SK-N-SH treated with all-trans-retinoic acid at 6 μM for 48 hours (cell line): ENCODE measurements at regions not wholly inside any gene's neighbourhood (a gene's known extent, or its start where the extent isn't known, plus 50 kb on each side); places are given as distances from the start of the nearest gene placed in this dataset.
A peak's percentile ranks its signal among the peaks of the same experiment; 100 is the strongest.

Experiments used
- ATAC-seq: fragments of 200-7000 bp; cut with Tn5 transposase; 3 replicates; pipeline ENCODE4 v1.9.1; 2020; ENCODE audit warnings: mild to moderate bottlenecking, moderate library complexity
- ARNTL ChIP-seq: fragments of 450-650 bp; formaldehyde crosslinking; IDR thresholded peaks from 2 replicates; pipeline ENCODE4 v1.5.0; 2020; ENCODE audit warnings: low read depth, mild to moderate bottlenecking, moderate library complexity, borderline replicate concordance
- BACH2 ChIP-seq: fragments of 250-450 bp; sonication (Bioruptor Pico); IDR thresholded peaks from 2 replicates; pipeline ENCODE4 v1.9.0; 2021; ENCODE audit warnings: mild to moderate bottlenecking, borderline replicate concordance
- CSRNP3 ChIP-seq: fragments of 250-450 bp; sonication (Bioruptor Pico); IDR thresholded peaks from 2 replicates; pipeline ENCODE4 v1.5.1; 2021; ENCODE audit warnings: mild to moderate bottlenecking, moderate library complexity
- ESRRG ChIP-seq: fragments of 250-450 bp; sonication (Bioruptor Pico); IDR thresholded peaks from 2 replicates; pipeline ENCODE4 v1.6.1; 2021; ENCODE audit warnings: mild to moderate bottlenecking
- GLIS3 ChIP-seq: fragments of 250-450 bp; sonication (Bioruptor Pico); IDR thresholded peaks from 2 replicates; pipeline ENCODE4 v1.5.0; 2020; ENCODE audit warnings: mild to moderate bottlenecking, moderate library complexity
- ISL1 ChIP-seq: fragments of 250-450 bp; sonication (Bioruptor Pico); IDR thresholded peaks from 2 replicates; pipeline ENCODE4 v2.1.2; 2022; ENCODE audit warnings: mild to moderate bottlenecking, moderate library complexity
- OSR1 ChIP-seq: fragments of 250-450 bp; sonication (Bioruptor Pico); IDR thresholded peaks from 2 replicates; pipeline ENCODE4 v1.8.0; 2022; ENCODE audit warnings: moderate library complexity, mild to moderate bottlenecking, inconsistent platforms
- PATZ1 ChIP-seq: fragments of 250-450 bp; sonication (Bioruptor Pico); IDR thresholded peaks from 2 replicates; pipeline ENCODE4 v1.8.0; 2020; ENCODE audit warnings: mild to moderate bottlenecking, moderate library complexity, borderline replicate concordance
- RARB ChIP-seq: fragments of 250-450 bp; sonication (Bioruptor Pico); IDR thresholded peaks from 2 replicates; pipeline ENCODE4 v1.8.0; 2021; ENCODE audit warnings: mild to moderate bottlenecking, moderate library complexity
- TCF4 ChIP-seq: fragments of 250-450 bp; sonication (Bioruptor Pico); IDR thresholded peaks from 2 replicates; pipeline ENCODE4 v1.8.0; 2021; ENCODE audit warnings: mild to moderate bottlenecking, moderate library complexity, borderline replicate concordance
- TOX ChIP-seq: fragments of 250-450 bp; sonication (Bioruptor Pico); IDR thresholded peaks from 2 replicates; pipeline ENCODE4 v1.8.0; 2021; ENCODE audit warnings: mild to moderate bottlenecking, moderate library complexity, borderline replicate concordance
- ZC3H10 ChIP-seq: fragments of 250-450 bp; sonication (Bioruptor Pico); IDR thresholded peaks from 2 replicates; pipeline ENCODE4 v1.5.1; 2021; ENCODE audit warnings: mild to moderate bottlenecking, moderate library complexity
- ZFP3 ChIP-seq: fragments of 250-450 bp; sonication (Bioruptor Pico); IDR thresholded peaks from 2 replicates; pipeline ENCODE4 v1.5.0; 2020; ENCODE audit warnings: mild to moderate bottlenecking, moderate library complexity
- ZFP30 ChIP-seq: fragments of 450-650 bp; formaldehyde crosslinking; IDR thresholded peaks from 2 replicates; pipeline ENCODE4 v1.5.0; 2022; ENCODE audit warnings: mild to moderate bottlenecking, moderate library complexity
- ZNF565 ChIP-seq: fragments of 450-650 bp; formaldehyde crosslinking; conservative IDR thresholded peaks from 2 replicates; pipeline ENCODE4 v1.5.0; 2020; ENCODE audit warnings: low read depth, mild to moderate bottlenecking, moderate library complexity
- ZNF70 ChIP-seq: fragments of 450-650 bp; formaldehyde crosslinking; IDR thresholded peaks from 2 replicates; pipeline ENCODE4 v1.5.0; 2020; ENCODE audit warnings: mild to moderate bottlenecking, moderate library complexity
- ZNF8 ChIP-seq: fragments of 450-650 bp; formaldehyde crosslinking; IDR thresholded peaks from 2 replicates; pipeline ENCODE4 v1.5.0; 2020; ENCODE audit warnings: mild to moderate bottlenecking, moderate library complexity
- TF ChIP-seq, protein P1 (sequence below): fragments of 250-450 bp; sonication (Bioruptor Pico); IDR thresholded peaks from 2 replicates; pipeline ENCODE4 v1.8.0; 2021; ENCODE audit warnings: low read depth, mild to moderate bottlenecking, moderate library complexity, borderline replicate concordance
- TF ChIP-seq, protein P2 (sequence below): fragments of 250-450 bp; sonication (Bioruptor Pico); IDR thresholded peaks from 2 replicates; pipeline ENCODE4 v1.5.0; 2020; ENCODE audit warnings: mild to moderate bottlenecking, moderate library complexity
- TF ChIP-seq, protein P3 (sequence below): fragments of 250-450 bp; sonication (Bioruptor Pico); IDR thresholded peaks from 2 replicates; pipeline ENCODE4 v1.5.1; 2020; ENCODE audit warnings: low read depth, mild to moderate bottlenecking, moderate library complexity

DNA sequence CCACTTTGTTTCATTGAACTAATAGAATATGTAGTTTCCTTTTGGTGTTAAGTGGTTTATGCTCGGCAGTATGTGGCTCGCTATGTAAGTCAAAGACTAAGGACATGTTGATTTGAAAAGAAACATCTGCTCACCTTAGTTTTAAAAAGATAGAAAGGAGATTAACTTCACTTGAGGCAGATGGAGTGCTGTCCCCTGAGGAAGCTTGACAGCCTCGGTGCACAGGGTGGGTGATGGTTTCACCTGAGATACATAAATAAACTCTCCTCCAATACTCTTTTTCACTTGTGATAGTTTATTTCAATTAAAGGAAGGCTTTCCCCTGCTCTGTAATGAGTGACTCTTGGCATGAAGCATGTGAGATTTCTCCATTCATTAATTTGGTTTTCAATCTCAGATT is 70.8 kb upstream of the FMN2 start (continued):
- TF ChIP-seq, protein P1, sequence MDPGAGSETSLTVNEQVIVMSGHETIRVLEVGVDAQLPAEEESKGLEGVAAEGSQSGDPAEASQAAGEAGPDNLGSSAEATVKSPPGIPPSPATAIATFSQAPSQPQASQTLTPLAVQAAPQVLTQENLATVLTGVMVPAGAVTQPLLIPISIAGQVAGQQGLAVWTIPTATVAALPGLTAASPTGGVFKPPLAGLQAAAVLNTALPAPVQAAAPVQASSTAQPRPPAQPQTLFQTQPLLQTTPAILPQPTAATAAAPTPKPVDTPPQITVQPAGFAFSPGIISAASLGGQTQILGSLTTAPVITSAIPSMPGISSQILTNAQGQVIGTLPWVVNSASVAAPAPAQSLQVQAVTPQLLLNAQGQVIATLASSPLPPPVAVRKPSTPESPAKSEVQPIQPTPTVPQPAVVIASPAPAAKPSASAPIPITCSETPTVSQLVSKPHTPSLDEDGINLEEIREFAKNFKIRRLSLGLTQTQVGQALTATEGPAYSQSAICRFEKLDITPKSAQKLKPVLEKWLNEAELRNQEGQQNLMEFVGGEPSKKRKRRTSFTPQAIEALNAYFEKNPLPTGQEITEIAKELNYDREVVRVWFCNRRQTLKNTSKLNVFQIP = no peak

- ATAC-seq = no peak
- TF ChIP-seq ZFP30 = no peak
- TF ChIP-seq, protein P1 = no peak
- TF ChIP-seq CSRNP3 (CRISPR knock-in tag) = no peak
- no peak for TF ChIP-seq OSR1
- no peak for TF ChIP-seq ARNTL (CRISPR knock-in tag)
- TF ChIP-seq, protein P2, sequence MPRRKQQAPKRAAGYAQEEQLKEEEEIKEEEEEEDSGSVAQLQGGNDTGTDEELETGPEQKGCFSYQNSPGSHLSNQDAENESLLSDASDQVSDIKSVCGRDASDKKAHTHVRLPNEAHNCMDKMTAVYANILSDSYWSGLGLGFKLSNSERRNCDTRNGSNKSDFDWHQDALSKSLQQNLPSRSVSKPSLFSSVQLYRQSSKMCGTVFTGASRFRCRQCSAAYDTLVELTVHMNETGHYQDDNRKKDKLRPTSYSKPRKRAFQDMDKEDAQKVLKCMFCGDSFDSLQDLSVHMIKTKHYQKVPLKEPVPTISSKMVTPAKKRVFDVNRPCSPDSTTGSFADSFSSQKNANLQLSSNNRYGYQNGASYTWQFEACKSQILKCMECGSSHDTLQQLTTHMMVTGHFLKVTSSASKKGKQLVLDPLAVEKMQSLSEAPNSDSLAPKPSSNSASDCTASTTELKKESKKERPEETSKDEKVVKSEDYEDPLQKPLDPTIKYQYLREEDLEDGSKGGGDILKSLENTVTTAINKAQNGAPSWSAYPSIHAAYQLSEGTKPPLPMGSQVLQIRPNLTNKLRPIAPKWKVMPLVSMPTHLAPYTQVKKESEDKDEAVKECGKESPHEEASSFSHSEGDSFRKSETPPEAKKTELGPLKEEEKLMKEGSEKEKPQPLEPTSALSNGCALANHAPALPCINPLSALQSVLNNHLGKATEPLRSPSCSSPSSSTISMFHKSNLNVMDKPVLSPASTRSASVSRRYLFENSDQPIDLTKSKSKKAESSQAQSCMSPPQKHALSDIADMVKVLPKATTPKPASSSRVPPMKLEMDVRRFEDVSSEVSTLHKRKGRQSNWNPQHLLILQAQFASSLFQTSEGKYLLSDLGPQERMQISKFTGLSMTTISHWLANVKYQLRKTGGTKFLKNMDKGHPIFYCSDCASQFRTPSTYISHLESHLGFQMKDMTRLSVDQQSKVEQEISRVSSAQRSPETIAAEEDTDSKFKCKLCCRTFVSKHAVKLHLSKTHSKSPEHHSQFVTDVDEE (CRISPR knock-in tag) = no peak
- TF ChIP-seq GLIS3 (CRISPR knock-in tag) = no peak
- no peak for TF ChIP-seq ZFP3 (CRISPR knock-in tag)
- no peak for TF ChIP-seq TOX (CRISPR knock-in tag)
- TF ChIP-seq ZNF8 = no peak
- TF ChIP-seq TCF4 (CRISPR knock-in tag) = no peak
- TF ChIP-seq ZNF565 = no peak
- no peak for TF ChIP-seq PATZ1
- TF ChIP-seq, protein P3, sequence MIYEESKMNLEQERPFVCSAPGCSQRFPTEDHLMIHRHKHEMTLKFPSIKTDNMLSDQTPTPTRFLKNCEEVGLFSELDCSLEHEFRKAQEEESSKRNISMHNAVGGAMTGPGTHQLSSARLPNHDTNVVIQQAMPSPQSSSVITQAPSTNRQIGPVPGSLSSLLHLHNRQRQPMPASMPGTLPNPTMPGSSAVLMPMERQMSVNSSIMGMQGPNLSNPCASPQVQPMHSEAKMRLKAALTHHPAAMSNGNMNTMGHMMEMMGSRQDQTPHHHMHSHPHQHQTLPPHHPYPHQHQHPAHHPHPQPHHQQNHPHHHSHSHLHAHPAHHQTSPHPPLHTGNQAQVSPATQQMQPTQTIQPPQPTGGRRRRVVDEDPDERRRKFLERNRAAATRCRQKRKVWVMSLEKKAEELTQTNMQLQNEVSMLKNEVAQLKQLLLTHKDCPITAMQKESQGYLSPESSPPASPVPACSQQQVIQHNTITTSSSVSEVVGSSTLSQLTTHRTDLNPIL (CRISPR knock-in tag) = no peak
- no peak for TF ChIP-seq ZNF70
- TF ChIP-seq ESRRG = no peak
Observed at GRCh38 chr1:240021709-240022108, 70.0 kb upstream of the FMN2 start.

DNA sequence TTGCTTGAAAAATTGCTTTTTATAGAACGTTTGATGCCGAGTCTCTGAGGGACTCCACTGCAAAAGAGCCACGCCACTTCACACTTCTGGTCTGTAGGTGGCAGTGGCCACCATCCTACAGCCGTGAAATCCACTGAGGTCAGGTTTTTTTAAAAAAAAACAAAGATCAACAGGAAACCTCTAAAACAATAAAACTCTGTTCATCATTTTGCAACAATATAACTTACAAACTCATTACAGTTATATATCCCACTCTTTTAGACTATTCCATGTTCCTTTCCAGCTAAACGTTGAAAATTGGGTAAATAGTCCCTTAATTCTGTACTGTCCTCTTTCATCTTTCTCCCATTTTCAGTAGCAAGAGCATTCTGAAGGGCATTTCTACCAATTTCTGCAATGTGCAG is 64.6 kb upstream of the FMN2 start:
- peak; percentile 74 for ATAC-seq
- TF ChIP-seq ESRRG (no peak), ZFP30 (no peak), RARB (CRISPR knock-in tag) (no peak), ZNF565 (no peak), BACH2 (CRISPR knock-in tag) (no peak), ZC3H10 (CRISPR knock-in tag) (no peak), ISL1 (CRISPR knock-in tag) (no peak), CSRNP3 (CRISPR knock-in tag) (no peak), PATZ1 (no peak)
- TF ChIP-seq, protein P1 = no peak
- TF ChIP-seq, protein P3 (CRISPR knock-in tag) = no peak
